Occipital lobe (tissue), 1 donor: ENCODE measurements at regions not wholly inside any gene's neighbourhood (a gene's known extent, or its start where the extent isn't known, plus 50 kb on each side); places are given as distances from the start of the nearest gene placed in this dataset. TPM values are rescaled to one million over a fixed set of nuclear protein-coding genes. Genes with fewer than 3 reads are reported as not detected.

Experiments
- small RNA-seq: library from RNA; depleted of rRNA; stranded (forward); fragments of <200 nt; gene quantifications from one replicate; pipeline ENCODE3, GENCODE V24; 2014

Small RNA genes lying in the stretch of these regions (small RNA-seq; reads per million reads assigned to genes)
- gene RN7SKP164 = not detected
